ENCODE measurements at regions not wholly inside any gene's neighbourhood (a gene's known extent, or its start where the extent isn't known, plus 50 kb on each side); places are given as distances from the start of the nearest gene placed in this dataset.

- in situ Hi-C loops (cut with MboI; ENCODE audit: low sequenced_read_pairs): no loop called here
- H3K36me3 ChIP-seq (replicated peaks): no peaks in the 10 kb centered on the region
These were observed 481.6 kb upstream of the LRRN3 start for GRCh38 chr7:110609336-110609735.

DNA sequence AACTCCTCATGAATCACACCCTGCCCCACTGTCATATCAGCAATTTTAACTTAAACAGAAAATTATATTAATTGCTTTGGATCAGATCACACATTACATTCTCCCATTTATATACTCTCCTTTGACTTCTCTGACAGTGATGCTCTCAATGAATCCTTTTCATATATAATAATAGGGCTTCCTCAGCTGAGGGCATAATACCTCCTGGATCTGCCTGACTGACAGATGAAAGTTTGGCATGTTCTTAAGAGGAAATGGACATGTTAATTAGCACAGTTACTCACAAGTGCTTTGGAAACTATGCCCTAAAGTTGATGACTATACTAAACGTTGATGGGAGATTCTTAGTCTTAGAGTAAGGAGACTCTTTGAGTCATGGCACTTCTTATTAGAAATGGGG is 478.2 kb upstream of the LRRN3 start:
- Histone ChIP-seq H3K4me3 (no peak overlapping the region), H3K27me3 (ENCODE audit: low read depth) (no peaks in the 10 kb centered on the region), H3K9me3 (no peaks in the 10 kb centered on the region), H3K4me1 (no peaks in the 10 kb centered on the region), H3K36me3 (replicated peaks) (no peaks in the 10 kb centered on the region)
- DNase-seq (ENCODE audit: low spot score in 2 of 2): no peak
- in situ Hi-C loops (cut with MboI; ENCODE audit: low sequenced_read_pairs): no loop called here

More at GRCh38 chr7:110609336-110609735, 481.6 kb upstream of the LRRN3 start:
- no peaks in the 10 kb centered on the region for H3K27me3 ChIP-seq (ENCODE audit: low read depth)
- DNase-seq (ENCODE audit: low spot score in 2 of 2): no peak
- no peak overlapping the region for H3K4me3 ChIP-seq
- no peaks in the 10 kb centered on the region for H3K4me1 ChIP-seq
- H3K9me3 ChIP-seq: no peaks in the 10 kb centered on the region
